ENCODE measurements at regions not wholly inside any gene's neighbourhood (a gene's known extent, or its start where the extent isn't known, plus 50 kb on each side); places are given as distances from the start of the nearest gene placed in this dataset.

DNA sequence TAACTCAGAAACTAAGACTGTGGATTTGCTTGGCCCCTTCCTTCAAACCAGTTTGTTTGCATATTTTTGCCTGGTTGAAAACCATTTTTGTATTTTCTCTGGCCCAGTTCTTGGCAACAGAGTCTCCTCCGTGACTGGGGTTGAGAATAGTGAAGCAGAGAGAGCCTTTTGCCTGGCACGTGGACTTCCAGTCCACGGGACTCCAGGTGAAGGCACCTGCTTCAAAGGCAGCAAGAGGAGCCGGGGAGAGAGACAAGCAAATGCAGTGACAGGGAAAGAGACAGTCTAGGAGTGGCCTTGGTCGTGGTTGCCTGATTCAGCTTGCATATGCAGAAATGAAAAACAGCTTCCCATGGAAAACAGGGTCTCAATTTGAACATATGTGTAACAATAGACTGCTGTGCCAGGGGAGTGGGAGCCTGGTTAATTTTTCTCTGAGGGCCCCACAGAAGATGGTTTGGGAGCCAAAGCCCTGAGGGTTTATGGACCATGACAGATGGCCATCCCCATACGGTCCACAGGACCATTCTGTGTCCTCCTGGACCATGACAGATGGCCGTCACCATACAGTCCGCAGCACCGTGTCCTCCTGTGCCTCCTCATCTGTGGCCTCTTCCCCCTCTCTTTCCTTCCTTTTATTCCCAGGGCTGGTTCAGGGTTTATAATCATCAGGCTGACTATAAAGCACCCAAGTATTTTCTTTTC is 272.2 kb upstream of the RASGEF1B start:
- TF ChIP-seq EZH2 (IDR thresholded peaks at IDR 0.05; ENCODE audit: low read length, missing control alignments): no peak
- no peak for TF ChIP-seq CTCF (conservative IDR thresholded peaks at IDR 0.05 in 1 of 2, IDR thresholded peaks at IDR 0.05 in 1 of 2; ENCODE audit: low read depth in 1 of 2, low read length in 2 of 2)
